HEK293T (cell line): ENCODE measurements at regions not wholly inside any gene's neighbourhood (a gene's known extent, or its start where the extent isn't known, plus 50 kb on each side); places are given as distances from the start of the nearest gene placed in this dataset.
"Not testable (repeated sequence)": the region's sequence is repeated elsewhere in the genome, so short reads cannot be mapped to it uniquely, and the experiment has no call there.

Source experiments
- ARNT ChIP-seq: fragments of 450-650 bp; IDR thresholded peaks from 2 replicates; pipeline ENCODE4 v1.6.1; 2017; ENCODE audit warnings: mild to moderate bottlenecking
- BHLHE40 ChIP-seq: fragments of 450-650 bp; IDR thresholded peaks from 2 replicates; pipeline ENCODE4 v1.6.1; 2016; ENCODE audit warnings: mild to moderate bottlenecking, moderate library complexity, borderline replicate concordance
- ELF4 ChIP-seq: fragments of 450-650 bp; IDR thresholded peaks from 2 replicates; pipeline ENCODE4 v1.6.1; 2017; ENCODE audit warnings: antibody characterized with exemption
- FOXA1 ChIP-seq: fragments of 450-650 bp; IDR thresholded peaks from 2 replicates; pipeline ENCODE4 v1.6.1; 2016; ENCODE audit warnings: mild to moderate bottlenecking
- FOXM1 ChIP-seq: fragments of 450-650 bp; IDR thresholded peaks from 2 replicates; pipeline ENCODE4 v1.6.1; 2017; ENCODE audit warnings: mild to moderate bottlenecking, borderline replicate concordance
- NFRKB ChIP-seq: fragments of 450-650 bp; IDR thresholded peaks from 2 replicates; pipeline ENCODE4 v1.6.1; 2016; ENCODE audit warnings: mild to moderate bottlenecking, moderate library complexity
- SP1 ChIP-seq: fragments of 450-650 bp; IDR thresholded peaks from 2 replicates; pipeline ENCODE4 v1.6.1; 2017
- SUZ12 ChIP-seq: fragments of 450-650 bp; IDR thresholded peaks from 2 replicates; pipeline ENCODE4 v1.6.1; 2016; ENCODE audit warnings: mild to moderate bottlenecking
- TARDBP ChIP-seq: fragments of 450-650 bp; IDR thresholded peaks from 2 replicates; pipeline ENCODE4 v1.6.1; 2016

GRCh38 chr13:90494849-90495248 is 852.6 kb upstream of the MIR17HG start:
- not testable (repeated sequence) for TF ChIP-seq BHLHE40, SUZ12, ELF4, TARDBP, ARNT, FOXA1, SP1, NFRKB, FOXM1
